Posterior cingulate gyrus (tissue), 11 donors: ENCODE measurements at regions not wholly inside any gene's neighbourhood (a gene's known extent, or its start where the extent isn't known, plus 50 kb on each side); places are given as distances from the start of the nearest gene placed in this dataset.

Source experiments
- DNase-seq, 10 donors: peaks; one replicate each; pipeline versions ENCODE4 v3.0.0 to v3.0.0-alpha.2; 2020 to 2021; ENCODE audit warnings: mixed read lengths in 3 of 10
- intact Hi-C: fragments of 100-400 bp; cut with DNase I; formaldehyde crosslinking; loops from one replicate; pipeline ENCODE4 v1.15.1; 2023

- no peak for DNase-seq
- intact Hi-C loops: no loop called here
Observed at GRCh38 chr5:17690473-17690872, 56.2 kb downstream of the TAF11L14 start.

- no peak for DNase-seq
- intact Hi-C loops: no loop called here
Observed at GRCh38 chr5:17691762-17692161, 57.5 kb downstream of the TAF11L14 start.

GRCh38 chr5:17694371-17694770, 60.1 kb downstream of the TAF11L14 start:
- no peak for DNase-seq

GRCh38 chr5:17694914-17695313, 60.7 kb downstream of the TAF11L14 start:
- intact Hi-C loops: no loop called here
- no peak for DNase-seq

More at GRCh38 chr5:17694371-17694770, 60.1 kb downstream of the TAF11L14 start:
- intact Hi-C loops: no loop called here

- no peak for DNase-seq
- intact Hi-C loops: no loop called here
Observed at GRCh38 chr5:17696627-17697026, 62.4 kb downstream of the TAF11L14 start.

GRCh38 chr5:17697671-17698070, 63.4 kb downstream of the TAF11L14 start:
- intact Hi-C loops: no loop called here
- no peak for DNase-seq

- intact Hi-C loops: no loop called here
- no peak for DNase-seq
Observed at GRCh38 chr5:17709011-17709710, 74.9 kb downstream of the TAF11L14 start.

GRCh38 chr5:17713301-17713700, 79.0 kb downstream of the TAF11L14 start:
- intact Hi-C loops: no loop called here

GRCh38 chr5:17714186-17714585, 79.9 kb downstream of the TAF11L14 start:
- intact Hi-C loops: no loop called here
- DNase-seq: no peak

More at GRCh38 chr5:17713301-17713700, 79.0 kb downstream of the TAF11L14 start:
- DNase-seq: no peak

GRCh38 chr5:17719592-17719991, 85.3 kb downstream of the TAF11L14 start:
- DNase-seq: no peak
- intact Hi-C loops: no loop called here

- DNase-seq: peak in 2 of 10 donors; percentile 59 to 62
- intact Hi-C loops: no loop called here
Observed at GRCh38 chr5:17720071-17720470, 85.8 kb downstream of the TAF11L14 start.

- DNase-seq: no peak
- intact Hi-C loops: no loop called here
Observed at GRCh38 chr5:17723876-17724275, 89.6 kb downstream of the TAF11L14 start.

GRCh38 chr5:17727098-17727497, 92.8 kb downstream of the TAF11L14 start:
- no peak for DNase-seq
- intact Hi-C loops: no loop called here

- intact Hi-C loops: no loop called here
- DNase-seq: no peak
Observed at GRCh38 chr5:17730421-17730820, 96.2 kb downstream of the TAF11L14 start.

- peak in 1 of 10 donors; percentile 68 for DNase-seq
- intact Hi-C loops: no loop called here
Observed at GRCh38 chr5:17732351-17732923, 98.2 kb downstream of the TAF11L14 start.

GRCh38 chr5:17734011-17734410, 99.8 kb downstream of the TAF11L14 start:
- intact Hi-C loops: no loop called here
- no peak for DNase-seq

- intact Hi-C loops: no loop called here
- DNase-seq: no peak
Observed at GRCh38 chr5:17735761-17736160, 101.5 kb downstream of the TAF11L14 start.

GRCh38 chr5:17737092-17737491, 102.8 kb downstream of the TAF11L14 start:
- intact Hi-C loops: no loop called here

GRCh38 chr5:17738446-17738845, 104.2 kb downstream of the TAF11L14 start:
- DNase-seq: no peak
- intact Hi-C loops: no loop called here

More at GRCh38 chr5:17737092-17737491, 102.8 kb downstream of the TAF11L14 start:
- no peak for DNase-seq

- no peak for DNase-seq
- intact Hi-C loops: no loop called here
Observed at GRCh38 chr5:17743580-17744435, 109.5 kb downstream of the TAF11L14 start.

- intact Hi-C loops: no loop called here
- no peak for DNase-seq
Observed at GRCh38 chr5:17748201-17748600, 113.9 kb downstream of the TAF11L14 start.
